Adrenal gland (tissue), 9 donors: ENCODE measurements at regions not wholly inside any gene's neighbourhood (a gene's known extent, or its start where the extent isn't known, plus 50 kb on each side); places are given as distances from the start of the nearest gene placed in this dataset.

Experiments
- DNase-seq, 7 donors: peaks; one replicate each; pipeline ENCODE4 v3.0.0-alpha.2; 2019 to 2020
- H3K27ac ChIP-seq, 5 donors: fragments of 200-600 bp; sonication (generic) in 4 of 5; 1 replicate in 3 of 5; 2 replicates in 2 of 5; pipeline versions ENCODE4 v1.5.1 to v1.8.0; 2016 to 2020; ENCODE audit warnings: mild to moderate bottlenecking in 1 of 5
- H3K27me3 ChIP-seq: fragments of 200-600 bp; 2 replicates; pipeline ENCODE4 v1.8.0; 2021
- H3K36me3 ChIP-seq, 2 donors: fragments of 200-600 bp; replicated peaks in 1 of 2; 1 replicate in 1 of 2; 2 replicates in 1 of 2; pipeline versions ENCODE4 v1.5.1 to v1.8.0; 2018 to 2022
- H3K4me1 ChIP-seq, 2 donors: fragments of 200-600 bp; replicated peaks in 1 of 2; 1 replicate in 1 of 2; 2 replicates in 1 of 2; pipeline versions ENCODE4 v1.5.1 to v1.8.0; 2018 to 2021
- H3K4me3 ChIP-seq, 4 donors: fragments of 200-600 bp; sonication (generic) in 3 of 4; one replicate each; pipeline ENCODE4 v1.5.1; 2016 to 2018
- H3K9me3 ChIP-seq, 3 donors: fragments of 200-600 bp; sonication (generic) in 1 of 3; replicated peaks in 1 of 3; 1 replicate in 2 of 3; 2 replicates in 1 of 3; pipeline versions ENCODE4 v1.5.1 to v1.8.0; 2016 to 2021
- POLR2A ChIP-seq, 2 donors: fragments of 450-650 bp; IDR thresholded peaks; one replicate each; pipeline ENCODE4 v1.6.1; 2017; ENCODE audit warnings: antibody characterized with exemption in 2 of 2, mild to moderate bottlenecking in 2 of 2, moderate library complexity in 1 of 2
- WGBS, 4 donors: extraction: QIAGEN DNeasy Blood & Tissue Kit in 2 of 4; methylation state at CpG; one replicate each; pipeline versions ENCODE4 v1.1.5 to v1.1.7; 2013 to 2017; 5-methylcytosine and 5-hydroxymethylcytosine counted together
- intact Hi-C, 2 donors: fragments of 100-400 bp; cut with DNase I; formaldehyde crosslinking; loops; one replicate each; pipeline versions ENCODE4 v1.14.1 to v1.15.0; 2022 to 2023
- TF ChIP-seq, protein P1 (sequence below), 6 experiments: fragments of 450-650 bp in 4 of 6; fragments of 200-600 bp in 2 of 6; sonication (generic) in 1 of 6; IDR thresholded peaks; 1 replicate in 5 of 6; 2 replicates in 1 of 6; pipeline versions ENCODE4 v1.5.1 to v1.8.0; 2016 to 2021; ENCODE audit warnings: antibody characterized with exemption in 6 of 6, mild to moderate bottlenecking in 2 of 6, moderate library complexity in 1 of 6
- donor health status: healthy with polysubstance abuse.
- donor health status: Bipolar disorder and iron deficiency.
- donor health status: DM: yes; HTN: yes; CAD: no.
- donor health status: DM: no; HTN: no; CAD: no.
- donor health status: DM: no; HTN: no; CAD: no.

DNA sequence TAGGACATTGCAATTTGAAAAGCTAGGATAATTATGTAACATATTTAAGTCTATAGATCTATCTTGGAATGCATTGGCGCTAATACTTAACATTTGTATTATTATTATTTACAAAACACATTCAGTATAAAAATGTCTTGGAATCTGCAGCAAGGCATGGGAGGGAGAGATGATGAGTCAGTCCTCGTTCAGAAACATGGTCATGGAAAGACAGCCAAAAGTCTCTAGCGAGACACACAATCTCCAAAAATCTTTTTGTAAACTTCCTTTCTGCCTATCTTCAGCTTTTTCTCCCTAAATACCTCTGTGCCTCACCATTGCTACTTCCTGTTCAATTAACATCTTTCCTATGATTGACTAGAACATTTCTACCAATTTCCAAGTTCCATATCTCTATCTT is 188.4 kb upstream of the CACNA2D1 start:
- DNase-seq: no peak
- H3K36me3 ChIP-seq: no peaks in the 10 kb centered on the region
- 41 to 55% (median 48%) methylated on average over 3 of the region's 3 CpGs for WGBS, 4 donors
- no peak overlapping the region for H3K27ac ChIP-seq
- no peaks in the 10 kb centered on the region for H3K9me3 ChIP-seq
- intact Hi-C loops: no loop called here
- no peaks in the 10 kb centered on the region for H3K27me3 ChIP-seq
- no peak overlapping the region for H3K4me3 ChIP-seq
- TF ChIP-seq POLR2A (IDR thresholded peaks at IDR 0.05): no peak
- TF ChIP-seq, protein P1, sequence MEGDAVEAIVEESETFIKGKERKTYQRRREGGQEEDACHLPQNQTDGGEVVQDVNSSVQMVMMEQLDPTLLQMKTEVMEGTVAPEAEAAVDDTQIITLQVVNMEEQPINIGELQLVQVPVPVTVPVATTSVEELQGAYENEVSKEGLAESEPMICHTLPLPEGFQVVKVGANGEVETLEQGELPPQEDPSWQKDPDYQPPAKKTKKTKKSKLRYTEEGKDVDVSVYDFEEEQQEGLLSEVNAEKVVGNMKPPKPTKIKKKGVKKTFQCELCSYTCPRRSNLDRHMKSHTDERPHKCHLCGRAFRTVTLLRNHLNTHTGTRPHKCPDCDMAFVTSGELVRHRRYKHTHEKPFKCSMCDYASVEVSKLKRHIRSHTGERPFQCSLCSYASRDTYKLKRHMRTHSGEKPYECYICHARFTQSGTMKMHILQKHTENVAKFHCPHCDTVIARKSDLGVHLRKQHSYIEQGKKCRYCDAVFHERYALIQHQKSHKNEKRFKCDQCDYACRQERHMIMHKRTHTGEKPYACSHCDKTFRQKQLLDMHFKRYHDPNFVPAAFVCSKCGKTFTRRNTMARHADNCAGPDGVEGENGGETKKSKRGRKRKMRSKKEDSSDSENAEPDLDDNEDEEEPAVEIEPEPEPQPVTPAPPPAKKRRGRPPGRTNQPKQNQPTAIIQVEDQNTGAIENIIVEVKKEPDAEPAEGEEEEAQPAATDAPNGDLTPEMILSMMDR (IDR thresholded peaks at IDR 0.05): no peak
- H3K4me1 ChIP-seq: no peaks in the 10 kb centered on the region

DNA sequence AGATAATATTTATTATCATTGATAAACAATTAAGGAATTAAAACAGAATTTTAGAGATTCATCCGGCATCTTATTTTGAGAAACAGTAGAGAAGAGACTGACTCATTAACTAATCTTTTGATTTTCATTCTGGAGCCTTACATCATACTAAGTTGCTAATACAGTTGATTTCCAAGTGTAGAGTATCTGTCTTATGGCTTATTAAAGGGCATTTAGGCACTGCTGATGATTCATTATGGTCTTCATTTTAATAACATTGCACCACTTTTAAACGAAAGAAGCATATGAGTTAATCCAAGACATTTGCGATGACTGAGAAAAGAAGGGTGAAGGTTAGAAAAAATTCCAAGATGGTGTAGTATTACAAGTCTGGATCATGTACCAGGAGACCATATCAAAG is 186.0 kb upstream of the CACNA2D1 start:
- Histone ChIP-seq H3K9me3 (no peaks in the 10 kb centered on the region), H3K27ac (no peak overlapping the region), H3K27me3 (no peaks in the 10 kb centered on the region), H3K4me1 (no peaks in the 10 kb centered on the region), H3K4me3 (no peak overlapping the region), H3K36me3 (no peaks in the 10 kb centered on the region)
- 82 to 90% (median 88%) methylated on average over 3 of the region's 3 CpGs for WGBS, 4 donors
- TF ChIP-seq, protein P1 (IDR thresholded peaks at IDR 0.05): no peak
- TF ChIP-seq POLR2A (IDR thresholded peaks at IDR 0.05): no peak
- intact Hi-C loops: no loop called here
- no peak for DNase-seq

DNA sequence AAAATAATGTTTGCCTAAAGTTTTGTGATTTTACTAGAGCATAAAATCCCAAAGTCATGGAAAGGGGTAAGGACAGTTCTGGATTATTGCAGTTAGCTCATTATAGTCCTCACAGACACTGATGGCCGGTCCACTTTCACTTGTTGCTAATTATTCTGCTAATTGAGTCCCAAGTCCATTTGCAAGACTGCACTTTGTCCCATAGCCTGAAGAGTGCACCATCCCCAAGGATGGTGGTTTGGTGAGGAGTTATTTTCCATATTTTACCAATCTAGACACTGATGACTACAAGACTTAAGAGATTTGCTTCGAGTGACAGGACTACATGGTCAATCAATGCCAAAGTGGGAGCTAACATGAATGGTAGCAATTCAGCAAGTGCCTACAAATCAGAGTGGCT is 181.8 kb upstream of the CACNA2D1 start:
- WGBS, 4 donors: 73 to 81% (median 76%) methylated on average over 2 of the region's 2 CpGs

GRCh38 chr7:82624965-82625364 is 181.4 kb upstream of the CACNA2D1 start:
- Histone ChIP-seq H3K4me1 (no peaks in the 10 kb centered on the region), H3K9me3 (no peaks in the 10 kb centered on the region), H3K27ac (no peak overlapping the region), H3K4me3 (no peak overlapping the region), H3K36me3 (no peaks in the 10 kb centered on the region), H3K27me3 (no peaks in the 10 kb centered on the region)
- intact Hi-C loops: no loop called here
- no peak for DNase-seq
- no peak for TF ChIP-seq POLR2A (IDR thresholded peaks at IDR 0.05)
- TF ChIP-seq, protein P1 (IDR thresholded peaks at IDR 0.05): no peak
- WGBS, 4 donors: 71 to 88% (median 76%) methylated on average over 1 of the region's 1 CpG

More for the DNA sequence above, 181.8 kb upstream of the CACNA2D1 start:
- no peaks in the 10 kb centered on the region for H3K27me3 ChIP-seq
- no peaks in the 10 kb centered on the region for H3K4me1 ChIP-seq
- H3K4me3 ChIP-seq: no peak overlapping the region
- TF ChIP-seq, protein P1 (IDR thresholded peaks at IDR 0.05): no peak
- no peak for TF ChIP-seq POLR2A (IDR thresholded peaks at IDR 0.05)
- no peak for DNase-seq
- intact Hi-C loops: no loop called here
- H3K9me3 ChIP-seq: no peaks in the 10 kb centered on the region
- no peaks in the 10 kb centered on the region for H3K36me3 ChIP-seq
- no peak overlapping the region for H3K27ac ChIP-seq
